ENCODE measurements at regions not wholly inside any gene's neighbourhood (a gene's known extent, or its start where the extent isn't known, plus 50 kb on each side); places are given as distances from the start of the nearest gene placed in this dataset.
"Not testable (repeated sequence)": the region's sequence is repeated elsewhere in the genome, so short reads cannot be mapped to it uniquely, and the experiment has no call there.

- DNase-seq: no peak
Observed at GRCh38 chr21:31609081-31609480, 50.4 kb upstream of the SOD1 start.

GRCh38 chr21:31607791-31608190 lies 51.7 kb upstream of the SOD1 start:
- DNase-seq: no peak

DNA sequence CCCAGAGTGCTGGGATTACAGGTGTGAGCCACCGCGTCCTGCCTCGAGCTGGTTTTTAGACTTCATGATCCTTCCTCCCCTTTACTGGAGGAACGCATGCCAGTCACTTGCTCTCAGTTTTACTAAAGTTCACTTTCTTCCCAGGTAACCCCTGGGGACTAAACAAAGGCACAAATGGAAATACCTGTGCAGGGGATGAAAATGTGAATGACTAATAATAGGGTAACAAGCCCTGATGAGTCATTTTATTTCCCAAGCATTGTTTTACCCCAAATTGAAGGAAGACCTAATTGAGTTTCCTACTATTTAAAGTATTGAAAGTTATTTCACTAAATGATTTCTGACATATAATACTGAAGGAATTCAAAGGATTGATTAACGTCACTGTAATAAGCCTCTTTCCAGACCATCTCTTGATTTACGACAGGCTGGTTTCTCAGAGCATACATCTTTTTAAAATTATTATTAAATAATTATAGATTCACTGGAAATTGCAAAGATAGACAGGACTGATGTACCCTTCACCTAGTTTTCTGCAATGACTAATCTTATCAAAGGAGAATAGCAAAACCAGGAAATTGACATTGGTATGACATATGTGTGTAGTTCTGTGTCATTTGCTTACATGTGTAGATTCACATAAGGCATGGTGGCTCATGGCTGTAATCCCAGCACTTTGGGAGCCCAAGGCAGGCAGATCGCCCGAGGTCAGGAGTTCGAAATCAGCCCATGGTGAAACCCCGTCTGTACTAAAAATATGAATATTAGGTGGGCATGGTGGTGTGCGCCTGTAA lies 53.2 kb upstream of the SOD1 start:
- DNase-seq: no peak

- peak; percentile 90 for DNase-seq
Observed at GRCh38 chr21:31604591-31605190, 54.8 kb upstream of the SOD1 start.

DNA sequence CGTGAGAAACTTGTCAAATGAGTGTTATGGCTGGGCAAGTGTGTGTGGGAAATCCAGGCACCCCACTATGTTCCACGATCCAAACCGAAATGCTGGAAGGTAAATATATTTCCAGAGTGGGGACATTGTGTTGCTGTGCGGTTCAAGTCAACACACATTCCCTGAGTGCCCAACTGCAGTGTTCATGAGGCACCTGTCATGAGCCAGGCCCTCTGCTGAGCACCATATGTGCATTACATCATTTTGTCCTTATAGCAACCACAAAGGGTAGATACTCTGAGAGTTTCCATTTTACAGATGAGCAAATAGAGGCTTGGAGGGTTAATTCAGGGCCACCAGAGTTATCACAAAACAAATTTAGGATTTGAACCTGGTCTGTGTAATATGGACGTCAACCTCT lies 59.9 kb upstream of the SOD1 start:
- DNase-seq: no peak

DNA sequence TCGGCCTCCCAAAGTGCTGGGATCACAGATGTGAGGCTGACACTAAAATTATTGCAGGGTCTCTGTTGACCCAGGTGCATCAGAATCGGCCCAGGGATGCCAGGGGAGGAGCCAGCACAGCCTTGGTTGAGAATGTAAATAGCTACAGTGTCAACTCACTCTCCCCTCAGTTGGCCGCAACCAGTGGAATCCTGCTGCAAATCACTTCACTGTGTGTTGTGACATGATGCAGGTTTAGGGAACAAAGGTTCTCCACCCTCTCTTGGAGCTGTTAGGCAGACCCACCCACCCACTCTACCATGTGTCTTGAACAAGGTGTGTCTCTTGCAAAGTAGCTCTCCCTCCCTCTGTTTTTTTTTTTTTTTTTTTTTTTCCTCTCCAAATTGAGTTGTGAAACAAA lies 60.5 kb upstream of the SOD1 start:
- DNase-seq: no peak

DNA sequence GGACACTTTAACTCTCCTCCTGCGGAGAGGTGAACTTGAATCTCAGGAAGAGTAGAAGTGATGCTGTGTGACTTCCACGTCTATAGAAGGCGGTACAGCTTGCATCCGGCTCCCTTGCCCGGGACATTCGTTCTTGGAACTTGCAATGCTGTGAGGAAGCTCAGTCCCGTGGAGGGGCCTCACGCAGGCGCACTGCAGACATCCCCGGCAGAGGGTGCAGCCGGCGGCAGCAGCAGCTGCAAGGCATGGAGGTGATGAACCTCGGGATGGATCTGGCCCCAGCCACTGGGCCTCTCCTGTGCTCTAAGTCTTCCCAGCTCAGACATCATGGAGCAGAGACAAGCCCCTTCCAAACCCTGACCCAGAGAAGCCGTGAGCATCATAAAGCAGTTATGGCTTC lies 61.8 kb upstream of the SOD1 start:
- no peak for DNase-seq

DNA sequence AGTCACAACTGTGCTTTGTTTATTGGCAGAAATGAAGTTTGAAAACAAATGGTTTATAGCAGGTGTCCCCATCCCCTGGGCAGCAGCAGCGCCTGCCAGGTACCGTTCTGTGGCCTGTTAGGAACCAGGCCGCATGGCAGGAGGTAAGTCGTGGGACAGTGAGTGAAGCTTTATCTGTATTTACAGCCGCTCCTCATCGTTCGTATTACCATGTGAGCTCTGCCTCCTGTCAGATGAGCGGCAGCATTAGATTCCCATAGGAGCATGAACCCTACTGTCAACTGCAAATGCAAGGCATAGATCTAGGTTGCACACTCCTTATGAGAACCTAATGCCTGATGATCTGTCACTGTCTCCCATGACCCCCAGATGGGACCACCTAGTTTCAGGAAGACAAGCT lies 63.4 kb upstream of the SOD1 start:
- DNase-seq: no peak

- DNase-seq: no peak
Observed at GRCh38 chr21:31594726-31595125, 64.8 kb upstream of the SOD1 start.

GRCh38 chr21:31594279-31594678 lies 65.2 kb upstream of the SOD1 start:
- DNase-seq: no peak

DNA sequence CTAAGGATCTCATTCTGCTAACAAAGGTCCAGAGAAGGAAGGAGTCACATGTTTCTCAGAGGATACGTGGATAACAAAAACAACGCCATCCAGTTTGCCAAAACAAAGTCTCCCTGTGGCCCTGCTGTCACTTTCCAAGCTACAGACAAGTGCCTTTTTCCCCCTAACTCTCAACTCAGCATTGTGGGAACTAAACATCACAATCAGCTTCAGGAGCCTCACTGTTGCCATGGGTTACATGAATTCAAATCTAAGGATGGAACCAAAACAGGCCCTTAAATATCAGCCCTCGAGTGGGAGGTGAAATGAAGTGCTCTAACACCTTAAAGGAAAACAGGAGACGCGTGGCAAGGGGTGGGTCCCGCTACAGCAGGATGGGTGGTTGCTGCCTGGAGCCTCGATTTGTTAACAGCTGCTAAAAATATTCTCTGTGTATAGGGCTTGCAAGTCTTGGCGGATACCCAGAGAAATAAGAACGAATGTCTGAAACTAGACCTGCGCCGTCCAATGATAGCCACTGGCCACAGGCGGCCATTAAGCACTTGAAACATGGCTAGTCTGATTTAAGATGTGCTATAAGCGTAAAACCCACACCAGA lies 66.4 kb upstream of the SOD1 start:
- DNase-seq: no peak

GRCh38 chr21:31592516-31592915 lies 67.0 kb upstream of the SOD1 start:
- no peak for DNase-seq

GRCh38 chr21:31589820-31590219 lies 69.7 kb upstream of the SOD1 start:
- no peak for DNase-seq

DNA sequence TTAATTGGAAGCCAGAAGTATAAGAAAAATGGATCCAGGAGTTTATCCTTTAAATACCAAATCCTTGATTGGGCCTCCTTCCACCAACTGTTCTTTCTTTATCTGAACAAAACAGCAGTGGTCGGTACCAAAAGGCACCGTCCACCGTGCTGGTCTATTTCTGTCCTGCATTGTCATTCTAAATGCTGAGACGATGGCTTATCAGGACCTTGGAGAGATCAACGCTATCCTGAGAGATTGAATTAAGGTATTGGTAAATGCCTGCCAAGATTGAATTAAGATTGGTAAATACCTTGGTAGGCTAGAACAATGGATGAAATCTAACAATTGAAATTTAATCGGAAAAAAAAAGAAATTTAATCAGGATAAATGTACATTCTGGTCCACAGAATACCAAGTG lies 73.4 kb upstream of the SOD1 start:
- DNase-seq: no peak

- not testable (repeated sequence) for DNase-seq
Observed at GRCh38 chr21:31583937-31584336, 75.6 kb upstream of the SOD1 start.

DNA sequence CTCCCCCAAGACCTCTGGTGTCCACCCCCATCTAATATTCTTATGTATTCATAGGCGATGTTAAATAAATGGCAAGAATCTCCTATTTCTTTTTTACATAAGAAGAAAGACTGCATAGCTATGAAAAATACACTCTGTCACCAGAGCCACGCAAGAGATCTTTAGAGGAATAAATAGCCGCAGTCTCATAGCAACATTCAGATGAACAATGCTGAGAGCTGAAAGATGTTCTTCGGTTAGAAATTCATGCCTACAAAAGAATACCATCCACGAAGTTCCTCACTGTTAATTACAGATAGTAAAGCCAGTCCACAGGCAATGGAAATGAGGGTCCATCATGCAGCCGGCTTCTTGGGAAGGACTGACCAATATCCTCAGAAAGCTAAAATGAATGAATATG lies 76.0 kb upstream of the SOD1 start:
- DNase-seq: no peak

DNA sequence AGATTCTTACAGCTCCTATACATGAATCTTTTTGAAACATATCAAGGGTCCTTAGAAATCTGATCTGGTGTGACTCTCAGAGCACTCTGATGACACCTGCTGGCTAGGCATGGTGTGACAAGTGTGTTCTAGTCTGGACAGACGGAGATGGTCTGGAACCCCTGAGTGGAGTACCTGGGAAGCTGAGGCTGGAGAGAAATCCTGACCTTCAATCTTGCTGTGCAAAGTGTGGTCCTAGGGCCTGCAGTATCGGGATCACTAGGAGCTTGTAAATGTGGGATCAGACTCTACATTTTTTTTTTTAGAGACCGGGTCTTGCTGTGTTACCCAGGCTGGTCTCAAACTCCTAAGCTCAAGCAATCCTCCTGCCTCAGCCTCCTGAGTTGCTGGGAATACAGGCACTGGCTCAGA lies 78.6 kb upstream of the SOD1 start:
- DNase-seq: peak; percentile 83

DNA sequence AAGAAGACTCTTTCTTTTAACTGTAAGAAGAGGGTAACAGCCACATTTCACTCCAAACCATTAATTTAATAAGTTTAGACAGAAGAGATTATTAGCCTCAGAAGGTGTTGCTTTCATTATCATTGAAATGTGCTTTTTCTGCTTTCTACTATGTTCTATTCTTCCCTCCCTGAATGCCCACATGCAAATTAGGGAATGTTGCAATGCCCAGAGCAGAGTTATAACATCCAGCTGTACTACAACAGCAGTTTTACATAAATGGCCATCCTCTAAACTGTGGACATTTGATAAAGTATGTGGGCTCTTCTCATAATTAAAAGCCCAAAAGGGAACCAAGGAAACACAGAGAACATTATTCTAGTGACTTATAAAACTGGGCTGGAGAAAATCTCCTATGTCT lies 82.2 kb upstream of the SOD1 start:
- no peak for DNase-seq

DNA sequence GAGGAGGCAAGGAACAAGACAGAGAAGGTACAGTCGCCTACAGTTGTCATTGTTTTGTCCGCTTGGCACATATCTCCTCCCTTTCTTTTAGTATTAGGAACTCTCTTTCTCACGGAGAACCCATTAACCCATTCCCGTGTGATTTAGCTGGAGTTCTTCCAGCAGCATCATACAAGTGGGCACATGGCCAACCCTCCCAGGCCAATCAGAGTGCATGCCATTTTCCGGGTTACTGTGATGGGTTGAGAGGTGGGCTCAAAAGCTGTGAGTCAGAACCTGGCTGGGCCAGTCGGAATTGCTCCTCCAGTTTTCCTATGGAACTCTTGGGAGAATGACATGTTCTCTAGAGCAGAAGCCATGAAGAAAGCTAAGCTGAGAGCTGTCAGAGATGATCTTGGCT lies 83.1 kb upstream of the SOD1 start:
- DNase-seq: no peak

- no peak for DNase-seq
Observed at GRCh38 chr21:31573217-31573616, 86.3 kb upstream of the SOD1 start.

DNA sequence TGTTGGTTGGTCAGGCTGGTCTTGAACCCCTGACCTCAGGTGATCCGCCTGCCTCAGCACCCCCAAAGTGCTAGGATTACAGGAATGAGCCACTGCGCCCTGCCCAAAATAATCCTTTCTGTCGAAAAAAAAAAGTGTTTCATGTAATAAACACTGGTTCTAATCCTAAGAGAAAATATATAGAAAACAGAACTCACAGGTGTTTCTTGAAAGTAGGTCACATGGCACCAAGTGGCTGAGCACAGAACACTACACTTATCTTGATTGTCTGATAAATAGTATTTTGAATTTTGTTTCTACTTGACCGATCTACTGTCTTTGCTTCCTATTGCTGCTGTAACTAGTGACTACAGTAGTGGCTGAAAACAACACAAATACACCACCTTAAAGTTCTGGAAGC lies 87.6 kb upstream of the SOD1 start:
- DNase-seq: no peak

DNA sequence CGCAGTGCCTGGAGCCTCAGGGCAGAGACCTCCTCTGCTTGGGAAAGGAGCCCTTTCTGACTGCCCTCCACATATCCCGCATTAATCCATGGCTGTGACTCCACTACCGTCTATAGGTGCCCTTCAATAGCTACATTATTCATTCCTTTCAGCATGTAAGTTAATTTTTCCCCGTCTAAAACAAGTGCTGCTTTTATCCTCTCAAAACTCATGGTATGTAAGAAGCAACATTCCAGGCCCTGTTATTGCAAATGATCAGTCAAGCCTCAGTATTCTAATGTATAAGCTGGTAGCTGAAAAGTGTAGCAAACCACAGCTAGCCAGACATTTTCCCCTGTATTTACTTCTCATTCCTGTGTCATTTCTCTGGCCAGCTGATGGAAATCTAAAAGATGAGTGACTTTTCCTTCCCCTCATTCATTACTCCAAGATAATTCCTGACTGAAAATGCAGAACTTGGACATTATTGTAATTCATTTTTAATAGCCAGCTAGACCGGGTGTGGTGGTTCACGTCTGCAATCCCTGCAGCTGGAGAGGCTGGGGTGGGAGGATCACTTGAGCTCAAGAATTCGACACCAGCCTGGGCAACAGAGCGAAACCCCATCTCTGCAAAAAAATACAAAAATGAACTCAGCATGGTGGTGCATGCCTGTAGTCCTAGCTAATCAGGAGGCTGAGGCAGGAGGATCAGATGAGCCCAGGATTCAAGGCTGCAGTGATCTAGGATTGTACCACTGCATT lies 88.5 kb upstream of the SOD1 start:
- DNase-seq: no peak

DNA sequence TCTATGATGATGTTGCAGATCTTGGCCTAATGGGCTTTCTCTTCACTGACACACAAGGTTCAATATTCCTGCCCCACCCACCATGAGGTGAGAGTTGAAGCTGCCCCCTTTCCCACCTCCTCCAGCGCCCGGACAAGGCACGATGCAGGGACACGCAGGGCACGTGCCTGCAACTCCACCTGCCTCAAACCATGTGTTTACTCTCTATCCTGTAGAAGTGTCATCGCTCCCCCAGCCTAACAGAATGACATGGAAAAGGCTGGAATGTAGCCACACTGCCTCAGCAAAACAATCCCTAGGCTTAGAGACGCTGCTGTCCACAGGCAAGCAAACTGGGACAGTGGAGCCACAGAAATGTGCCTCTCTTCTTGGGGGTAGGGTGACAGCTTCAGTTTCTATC lies 92.9 kb upstream of the SOD1 start:
- no peak for DNase-seq

- peak; percentile 24 for DNase-seq
Observed at GRCh38 chr21:31566064-31566463, 93.4 kb upstream of the SOD1 start.
